ENCODE measurements at regions not wholly inside any gene's neighbourhood (a gene's known extent, or its start where the extent isn't known, plus 50 kb on each side); places are given as distances from the start of the nearest gene placed in this dataset.

DNA sequence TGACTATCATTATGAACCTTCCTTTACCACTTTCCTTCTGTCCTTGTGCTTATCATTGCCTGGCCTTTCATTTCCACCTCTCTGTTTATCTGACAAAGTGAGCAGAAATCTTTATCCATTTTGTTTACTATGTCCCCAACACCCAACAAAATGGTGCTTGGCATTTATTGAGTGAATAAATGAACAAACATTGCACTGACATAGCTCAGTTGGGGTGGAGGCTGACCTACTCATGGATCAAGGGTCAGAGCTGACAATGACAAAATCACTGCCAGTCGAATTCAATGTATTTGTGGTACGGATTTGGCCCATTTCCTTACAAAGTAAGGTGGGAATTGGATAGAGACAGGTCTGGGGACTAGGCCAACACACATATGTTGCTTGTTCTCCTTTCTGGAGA is 257.4 kb upstream of the PLXNA2 start:
- H3K9me3 ChIP-seq: no peaks in the 10 kb centered on the region
- 77% methylated on average over 2 of the region's 2 CpGs for WGBS
- peaks cover 4% of the 10 kb centered on the region for H3K27me3 ChIP-seq
- H3K36me3 ChIP-seq: no peaks in the 10 kb centered on the region
- TF ChIP-seq POLR2AphosphoS5 (IDR thresholded peaks at IDR 0.05) (no peak), EP300 (IDR thresholded peaks at IDR 0.05) (no peak), POLR2A (IDR thresholded peaks at IDR 0.05) (no peak)
- TF ChIP-seq, protein P1, sequence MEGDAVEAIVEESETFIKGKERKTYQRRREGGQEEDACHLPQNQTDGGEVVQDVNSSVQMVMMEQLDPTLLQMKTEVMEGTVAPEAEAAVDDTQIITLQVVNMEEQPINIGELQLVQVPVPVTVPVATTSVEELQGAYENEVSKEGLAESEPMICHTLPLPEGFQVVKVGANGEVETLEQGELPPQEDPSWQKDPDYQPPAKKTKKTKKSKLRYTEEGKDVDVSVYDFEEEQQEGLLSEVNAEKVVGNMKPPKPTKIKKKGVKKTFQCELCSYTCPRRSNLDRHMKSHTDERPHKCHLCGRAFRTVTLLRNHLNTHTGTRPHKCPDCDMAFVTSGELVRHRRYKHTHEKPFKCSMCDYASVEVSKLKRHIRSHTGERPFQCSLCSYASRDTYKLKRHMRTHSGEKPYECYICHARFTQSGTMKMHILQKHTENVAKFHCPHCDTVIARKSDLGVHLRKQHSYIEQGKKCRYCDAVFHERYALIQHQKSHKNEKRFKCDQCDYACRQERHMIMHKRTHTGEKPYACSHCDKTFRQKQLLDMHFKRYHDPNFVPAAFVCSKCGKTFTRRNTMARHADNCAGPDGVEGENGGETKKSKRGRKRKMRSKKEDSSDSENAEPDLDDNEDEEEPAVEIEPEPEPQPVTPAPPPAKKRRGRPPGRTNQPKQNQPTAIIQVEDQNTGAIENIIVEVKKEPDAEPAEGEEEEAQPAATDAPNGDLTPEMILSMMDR (IDR thresholded peaks at IDR 0.05): no peak
- H3K4me1 ChIP-seq: no peaks in the 10 kb centered on the region
- H3K4me3 ChIP-seq: no peak overlapping the region
- no peak overlapping the region for H3K27ac ChIP-seq
- no peak for DNase-seq (ENCODE audit: low spot score in 2 of 2)

DNA sequence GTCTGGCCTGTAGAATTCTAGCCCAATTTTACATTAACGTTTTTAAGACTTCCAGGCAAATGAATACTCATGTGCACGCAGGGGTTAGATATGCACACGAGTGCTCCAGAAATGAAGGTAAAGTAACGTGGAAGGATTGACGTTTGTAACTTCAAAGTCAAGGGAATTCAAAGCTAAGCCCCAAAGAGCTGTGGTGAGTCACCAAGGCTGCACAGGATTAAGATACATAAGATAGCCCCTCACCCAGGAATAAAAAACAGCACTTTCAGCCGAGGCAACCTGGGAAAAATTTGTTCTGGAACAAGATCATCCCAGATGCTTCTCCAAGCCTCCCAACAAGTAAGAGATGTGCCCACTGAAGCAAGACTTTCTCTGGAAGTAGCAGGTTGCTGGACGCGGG is 259.6 kb upstream of the PLXNA2 start:
- DNase-seq (ENCODE audit: low spot score in 2 of 2): no peak
- no peak overlapping the region for H3K4me3 ChIP-seq
- TF ChIP-seq, protein P1 (IDR thresholded peaks at IDR 0.05): no peak
- TF ChIP-seq POLR2AphosphoS5 (IDR thresholded peaks at IDR 0.05): no peak
- TF ChIP-seq POLR2A (IDR thresholded peaks at IDR 0.05): no peak
- TF ChIP-seq EP300 (IDR thresholded peaks at IDR 0.05): no peak
- H3K36me3 ChIP-seq: no peaks in the 10 kb centered on the region
- 72% methylated on average over 8 of the region's 8 CpGs for WGBS
- peaks cover 4% of the 10 kb centered on the region for H3K27me3 ChIP-seq
- H3K9me3 ChIP-seq: no peaks in the 10 kb centered on the region
- no peak overlapping the region for H3K27ac ChIP-seq
- H3K4me1 ChIP-seq: no peaks in the 10 kb centered on the region

DNA sequence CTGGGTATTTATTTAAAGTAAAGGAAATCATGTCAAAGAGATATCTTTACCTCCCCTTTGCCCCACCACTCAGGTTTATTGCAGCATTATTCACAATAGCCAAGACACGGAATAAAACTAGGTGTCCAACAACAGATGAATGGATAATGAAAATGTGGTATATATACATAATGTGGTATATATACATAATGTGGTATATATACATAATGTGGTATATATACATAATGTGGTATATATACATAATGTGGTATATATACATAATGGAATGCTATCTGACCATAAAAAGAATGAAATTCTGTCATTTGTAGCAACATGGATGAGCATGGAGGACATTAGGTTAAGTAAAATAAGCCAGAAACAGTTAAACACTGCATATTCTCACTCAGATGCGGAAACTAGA is 262.6 kb upstream of the PLXNA2 start:
- Histone ChIP-seq H3K27me3 (no peaks in the 10 kb centered on the region), H3K4me3 (no peak overlapping the region), H3K36me3 (no peaks in the 10 kb centered on the region), H3K4me1 (no peaks in the 10 kb centered on the region), H3K27ac (no peak overlapping the region), H3K9me3 (no peaks in the 10 kb centered on the region)
- DNase-seq (ENCODE audit: low spot score in 2 of 2): no peak
- WGBS: 94% methylated on average over 2 of the region's 2 CpGs
- no peak for TF ChIP-seq EP300 (IDR thresholded peaks at IDR 0.05)
- TF ChIP-seq POLR2AphosphoS5 (IDR thresholded peaks at IDR 0.05): no peak
- TF ChIP-seq, protein P1 (IDR thresholded peaks at IDR 0.05): no peak
- no peak for TF ChIP-seq POLR2A (IDR thresholded peaks at IDR 0.05)

DNA sequence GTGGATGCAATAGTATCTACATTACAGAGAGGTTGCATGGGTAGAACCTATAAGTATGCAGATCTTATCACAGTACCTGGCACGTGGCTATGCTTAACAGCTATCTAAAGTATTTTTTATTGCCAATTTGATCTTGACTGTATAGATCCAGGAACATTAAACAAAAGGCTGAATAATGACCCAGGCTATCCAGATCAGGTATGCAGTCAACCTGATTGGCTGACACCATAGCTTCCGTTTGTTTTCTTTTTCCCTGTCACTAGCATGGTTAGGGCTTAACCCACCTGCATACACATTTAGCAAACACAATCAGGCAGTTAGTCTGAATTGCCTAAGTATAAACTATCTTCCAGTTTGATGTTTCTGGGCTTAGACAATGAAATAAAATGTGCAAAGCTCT is 264.9 kb upstream of the PLXNA2 start:
- Histone ChIP-seq H3K36me3 (no peaks in the 10 kb centered on the region), H3K27ac (no peak overlapping the region), H3K27me3 (no peaks in the 10 kb centered on the region), H3K4me3 (no peak overlapping the region), H3K4me1 (no peaks in the 10 kb centered on the region), H3K9me3 (no peaks in the 10 kb centered on the region)
- TF ChIP-seq EP300 (IDR thresholded peaks at IDR 0.05) (no peak), POLR2AphosphoS5 (IDR thresholded peaks at IDR 0.05) (no peak), POLR2A (IDR thresholded peaks at IDR 0.05) (no peak)
- TF ChIP-seq, protein P1 (IDR thresholded peaks at IDR 0.05): no peak
- no peak for DNase-seq (ENCODE audit: low spot score in 2 of 2)
- WGBS: 47% methylated on average over 2 of the region's 2 CpGs

DNA sequence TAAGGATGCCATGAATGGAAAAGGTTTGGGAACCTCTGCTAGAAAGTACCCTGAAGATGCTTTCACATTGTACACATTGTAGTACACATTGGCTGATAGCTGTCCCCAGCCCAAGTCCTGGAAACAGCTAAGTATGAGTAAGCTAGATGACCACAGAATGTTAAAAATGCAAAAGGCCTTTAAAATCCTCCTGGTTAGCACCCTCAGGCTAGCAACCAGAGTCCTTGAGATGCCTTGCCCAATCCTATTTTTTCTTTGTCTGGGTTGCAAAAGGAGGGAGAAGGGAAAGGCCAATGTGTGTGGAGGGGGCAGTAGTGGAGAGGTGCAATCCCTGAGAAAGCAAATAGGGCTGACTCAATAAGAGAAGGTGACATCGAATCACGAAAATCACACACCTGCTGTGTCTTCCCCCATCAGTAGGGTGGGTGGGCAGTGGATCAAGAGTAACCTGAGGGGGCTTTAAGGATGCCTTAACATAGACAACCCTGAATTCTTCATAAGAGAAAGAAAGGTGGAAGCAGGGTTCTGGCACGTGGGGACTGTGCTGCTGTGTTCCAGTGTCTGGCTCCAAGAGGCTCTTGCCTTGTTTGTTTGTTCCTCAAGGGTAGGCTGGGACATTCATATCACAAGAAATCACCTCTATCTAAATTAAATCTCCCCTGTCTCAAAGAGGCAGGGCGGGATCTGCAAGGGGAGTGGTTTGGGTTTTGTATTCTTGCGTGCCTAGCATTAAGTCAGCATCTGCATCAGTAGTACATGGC is 266.2 kb upstream of the PLXNA2 start:
- Histone ChIP-seq H3K27me3 (no peaks in the 10 kb centered on the region), H3K4me3 (no peak overlapping the region), H3K27ac (no peak overlapping the region), H3K9me3 (no peaks in the 10 kb centered on the region), H3K4me1 (no peaks in the 10 kb centered on the region), H3K36me3 (no peaks in the 10 kb centered on the region)
- TF ChIP-seq EP300 (IDR thresholded peaks at IDR 0.05): no peak
- TF ChIP-seq, protein P1 (IDR thresholded peaks at IDR 0.05): no peak
- TF ChIP-seq POLR2AphosphoS5 (IDR thresholded peaks at IDR 0.05): no peak
- no peak for TF ChIP-seq POLR2A (IDR thresholded peaks at IDR 0.05)
- 81% methylated on average over 5 of the region's 5 CpGs for WGBS
- DNase-seq (ENCODE audit: low spot score in 2 of 2): no peak
